ENCODE measurements at regions not wholly inside any gene's neighbourhood (a gene's known extent, or its start where the extent isn't known, plus 50 kb on each side); places are given as distances from the start of the nearest gene placed in this dataset.

DNA sequence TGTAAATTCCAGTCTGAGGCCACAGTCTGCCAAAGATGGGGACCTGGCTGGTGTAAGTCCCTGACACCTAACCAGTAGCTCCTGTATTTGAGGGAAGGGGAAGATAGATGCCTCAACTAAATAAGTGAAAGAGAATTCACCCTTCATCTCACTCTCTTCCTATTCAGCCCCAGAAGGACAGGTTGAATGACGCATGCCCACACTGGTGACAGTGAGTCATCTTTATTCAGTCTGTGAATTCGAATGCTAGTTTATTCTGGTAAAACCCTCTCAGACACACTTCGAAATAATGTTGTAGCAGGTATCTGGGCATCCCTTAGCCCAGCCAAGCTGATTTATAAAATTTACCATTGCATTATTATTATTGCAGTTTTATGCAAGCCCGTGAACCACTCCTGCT lies 617.0 kb upstream of the PRMT6 start:
- TF ChIP-seq EZH2 (IDR thresholded peaks at IDR 0.05; ENCODE audit: borderline replicate concordance) (no peak), EZH2phosphoT487 (IDR thresholded peaks at IDR 0.05; ENCODE audit: low read depth, severe bottlenecking, unreplicated experiment) (no peak)
- TF ChIP-seq, protein P1, sequence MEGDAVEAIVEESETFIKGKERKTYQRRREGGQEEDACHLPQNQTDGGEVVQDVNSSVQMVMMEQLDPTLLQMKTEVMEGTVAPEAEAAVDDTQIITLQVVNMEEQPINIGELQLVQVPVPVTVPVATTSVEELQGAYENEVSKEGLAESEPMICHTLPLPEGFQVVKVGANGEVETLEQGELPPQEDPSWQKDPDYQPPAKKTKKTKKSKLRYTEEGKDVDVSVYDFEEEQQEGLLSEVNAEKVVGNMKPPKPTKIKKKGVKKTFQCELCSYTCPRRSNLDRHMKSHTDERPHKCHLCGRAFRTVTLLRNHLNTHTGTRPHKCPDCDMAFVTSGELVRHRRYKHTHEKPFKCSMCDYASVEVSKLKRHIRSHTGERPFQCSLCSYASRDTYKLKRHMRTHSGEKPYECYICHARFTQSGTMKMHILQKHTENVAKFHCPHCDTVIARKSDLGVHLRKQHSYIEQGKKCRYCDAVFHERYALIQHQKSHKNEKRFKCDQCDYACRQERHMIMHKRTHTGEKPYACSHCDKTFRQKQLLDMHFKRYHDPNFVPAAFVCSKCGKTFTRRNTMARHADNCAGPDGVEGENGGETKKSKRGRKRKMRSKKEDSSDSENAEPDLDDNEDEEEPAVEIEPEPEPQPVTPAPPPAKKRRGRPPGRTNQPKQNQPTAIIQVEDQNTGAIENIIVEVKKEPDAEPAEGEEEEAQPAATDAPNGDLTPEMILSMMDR (IDR thresholded peaks at IDR 0.05; ENCODE audit: poor library complexity) = no peak
